ENCODE measurements at regions not wholly inside any gene's neighbourhood (a gene's known extent, or its start where the extent isn't known, plus 50 kb on each side); places are given as distances from the start of the nearest gene placed in this dataset.
"Not testable (repeated sequence)": the region's sequence is repeated elsewhere in the genome, so short reads cannot be mapped to it uniquely, and the experiment has no call there.

DNA sequence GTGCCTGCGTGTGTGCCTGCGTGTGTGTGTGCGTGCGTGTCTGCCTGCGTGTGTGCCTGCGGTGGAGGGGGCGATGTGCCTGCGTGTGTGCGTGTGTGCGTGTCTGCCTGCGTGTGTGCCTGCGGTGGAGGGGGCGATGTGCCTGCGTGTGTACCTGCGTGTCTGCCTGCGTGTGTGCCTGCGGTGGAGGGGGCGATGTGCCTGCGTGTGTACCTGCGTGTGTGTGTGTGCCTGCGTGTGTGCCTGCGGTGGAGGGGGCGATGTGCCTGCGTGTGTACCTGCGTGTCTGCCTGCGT is 116.7 kb upstream of the ZNF516 start:
- TF ChIP-seq, protein P1, sequence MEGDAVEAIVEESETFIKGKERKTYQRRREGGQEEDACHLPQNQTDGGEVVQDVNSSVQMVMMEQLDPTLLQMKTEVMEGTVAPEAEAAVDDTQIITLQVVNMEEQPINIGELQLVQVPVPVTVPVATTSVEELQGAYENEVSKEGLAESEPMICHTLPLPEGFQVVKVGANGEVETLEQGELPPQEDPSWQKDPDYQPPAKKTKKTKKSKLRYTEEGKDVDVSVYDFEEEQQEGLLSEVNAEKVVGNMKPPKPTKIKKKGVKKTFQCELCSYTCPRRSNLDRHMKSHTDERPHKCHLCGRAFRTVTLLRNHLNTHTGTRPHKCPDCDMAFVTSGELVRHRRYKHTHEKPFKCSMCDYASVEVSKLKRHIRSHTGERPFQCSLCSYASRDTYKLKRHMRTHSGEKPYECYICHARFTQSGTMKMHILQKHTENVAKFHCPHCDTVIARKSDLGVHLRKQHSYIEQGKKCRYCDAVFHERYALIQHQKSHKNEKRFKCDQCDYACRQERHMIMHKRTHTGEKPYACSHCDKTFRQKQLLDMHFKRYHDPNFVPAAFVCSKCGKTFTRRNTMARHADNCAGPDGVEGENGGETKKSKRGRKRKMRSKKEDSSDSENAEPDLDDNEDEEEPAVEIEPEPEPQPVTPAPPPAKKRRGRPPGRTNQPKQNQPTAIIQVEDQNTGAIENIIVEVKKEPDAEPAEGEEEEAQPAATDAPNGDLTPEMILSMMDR (conservative IDR thresholded peaks at IDR 0.05): not testable (repeated sequence)
- not testable (repeated sequence) for TF ChIP-seq ZFX (IDR thresholded peaks at IDR 0.05)

Data from C4-2B (cell line).